Activated B cell treated with CpG ODN at 0.5 μM for 24 hours (primary cell): ENCODE measurements at regions not wholly inside any gene's neighbourhood (a gene's known extent, or its start where the extent isn't known, plus 50 kb on each side); places are given as distances from the start of the nearest gene placed in this dataset.

Source experiments
- ATAC-seq: fragments of 200-7000 bp; cut with Tn5 transposase; one replicate; pipeline ENCODE4 v1.10.0; 2021; ENCODE audit warnings: low read depth, mild to moderate bottlenecking, moderate library complexity
- CTCF ChIA-PET: fragments of 350-600 bp; sonication (Branson Sonifier 250); formaldehyde crosslinking; loops from one replicate; lab custom pipeline; 2021; ENCODE audit warnings: antibody characterized with exemption; lab: Charles Lee
- POLR2A ChIA-PET: fragments of 350-600 bp; sonication (Branson Sonifier 250); formaldehyde crosslinking; loops from one replicate; lab custom pipeline; 2021; ENCODE audit warnings: antibody characterized with exemption; lab: Charles Lee
- DNase-seq: peaks from one replicate; pipeline ENCODE4 v3.0.0; 2022
- H3K27ac Mint-ChIP-seq: one replicate; pipeline ENCODE4 v1.8.0; 2020; ENCODE audit warnings: mixed read lengths
- H3K27me3 Mint-ChIP-seq: one replicate; pipeline ENCODE4 v1.8.0; 2021; ENCODE audit warnings: mixed read lengths
- H3K36me3 Mint-ChIP-seq: one replicate; pipeline ENCODE4 v1.8.0; 2021; ENCODE audit warnings: low read depth, mixed read lengths
- H3K4me1 Mint-ChIP-seq: one replicate; pipeline ENCODE4 v1.8.0; 2021; ENCODE audit warnings: mixed read lengths
- H3K4me3 Mint-ChIP-seq: one replicate; pipeline ENCODE4 v1.8.0; 2020; ENCODE audit warnings: mild to moderate bottlenecking, mixed read lengths
- H3K9me3 Mint-ChIP-seq: one replicate; pipeline ENCODE4 v1.8.0; 2020; ENCODE audit warnings: mixed read lengths
- CTCF ChIP-seq: fragments of 200-600 bp; IDR thresholded peaks from one replicate; pipeline ENCODE4 v1.8.0; 2022; ENCODE audit warnings: antibody characterized with exemption, mild to moderate bottlenecking
- intact Hi-C: fragments of 100-400 bp; cut with micrococcal nuclease; formaldehyde crosslinking; loops from one replicate; pipeline ENCODE4 v1.15.1; 2024

GRCh38 chr12:76713130-76713529, 50.8 kb upstream of the ZDHHC17 start:
- no peak for ATAC-seq
- H3K36me3 Mint-ChIP-seq: no peaks in the 10 kb centered on the region
- H3K4me3 Mint-ChIP-seq: no peak overlapping the region
- ChIA-PET POLR2A (no interaction called here), CTCF (no interaction called here)
- H3K4me1 Mint-ChIP-seq: no peaks in the 10 kb centered on the region
- peaks cover under 1% of the 10 kb centered on the region for H3K27me3 Mint-ChIP-seq
- H3K27ac Mint-ChIP-seq: no peak overlapping the region
- intact Hi-C loops: no loop called here
- TF ChIP-seq CTCF: no peak
- no peak for DNase-seq
- H3K9me3 Mint-ChIP-seq: no peaks in the 10 kb centered on the region

GRCh38 chr12:76713986-76714385, 49.9 kb upstream of the ZDHHC17 start:
- no peaks in the 10 kb centered on the region for H3K36me3 Mint-ChIP-seq
- ChIA-PET POLR2A (no interaction called here), CTCF (no interaction called here)
- H3K4me3 Mint-ChIP-seq: no peak overlapping the region
- intact Hi-C loops: no loop called here
- no peak overlapping the region for H3K27ac Mint-ChIP-seq
- no peaks in the 10 kb centered on the region for H3K9me3 Mint-ChIP-seq
- TF ChIP-seq CTCF: no peak
- no peaks in the 10 kb centered on the region for H3K4me1 Mint-ChIP-seq
- ATAC-seq (no peak), DNase-seq (no peak)
- H3K27me3 Mint-ChIP-seq: peaks cover 2% of the 10 kb centered on the region
